HG02885 (cell line): ENCODE measurements at regions not wholly inside any gene's neighbourhood (a gene's known extent, or its start where the extent isn't known, plus 50 kb on each side); places are given as distances from the start of the nearest gene placed in this dataset.
"Not testable (repeated sequence)": the region's sequence is repeated elsewhere in the genome, so short reads cannot be mapped to it uniquely, and the experiment has no call there.

ENCODE experiments used
- ATAC-seq: cut with Tn5 transposase; IDR thresholded peaks from one replicate; pipeline ENCODE4 v1.9.1; 2021; ENCODE audit warnings: mild to moderate bottlenecking; ENCODE audit not compliant: unreplicated experiment, poor library complexity

GRCh38 chr7:69431626-69432025 is 166.6 kb upstream of the AUTS2 start:
- no peak for ATAC-seq

GRCh38 chr7:69432276-69432675 is 166.0 kb upstream of the AUTS2 start:
- ATAC-seq, result not testable (repeated sequence)

GRCh38 chr7:69433081-69433480 is 165.2 kb upstream of the AUTS2 start:
- ATAC-seq, result no peak

GRCh38 chr7:69434398-69434815 is 163.9 kb upstream of the AUTS2 start:
- no peak for ATAC-seq

- ATAC-seq, result no peak
Measured at GRCh38 chr7:69435711-69436110, 162.6 kb upstream of the AUTS2 start.

- no peak for ATAC-seq
Measured at GRCh38 chr7:69436946-69437345, 161.3 kb upstream of the AUTS2 start.

GRCh38 chr7:69438584-69439412 is 159.5 kb upstream of the AUTS2 start:
- no peak for ATAC-seq

- no peak for ATAC-seq
Measured at GRCh38 chr7:69439636-69440325, 158.5 kb upstream of the AUTS2 start.

- ATAC-seq, result no peak
Measured at GRCh38 chr7:69440976-69441375, 157.3 kb upstream of the AUTS2 start.

GRCh38 chr7:69443136-69443535 is 155.1 kb upstream of the AUTS2 start:
- no peak for ATAC-seq

- no peak for ATAC-seq
Measured at GRCh38 chr7:69445541-69445940, 152.7 kb upstream of the AUTS2 start.

GRCh38 chr7:69446213-69446612 is 152.1 kb upstream of the AUTS2 start:
- not testable (repeated sequence) for ATAC-seq

GRCh38 chr7:69448071-69448470 is 150.2 kb upstream of the AUTS2 start:
- no peak for ATAC-seq

- no peak for ATAC-seq
Measured at GRCh38 chr7:69450456-69450855, 147.8 kb upstream of the AUTS2 start.

- no peak for ATAC-seq
Measured at GRCh38 chr7:69451715-69452114, 146.6 kb upstream of the AUTS2 start.

GRCh38 chr7:69452797-69453196 is 145.5 kb upstream of the AUTS2 start:
- ATAC-seq, result no peak

GRCh38 chr7:69457595-69458504 is 140.4 kb upstream of the AUTS2 start:
- no peak for ATAC-seq

GRCh38 chr7:69464035-69464434 is 134.2 kb upstream of the AUTS2 start:
- no peak for ATAC-seq

GRCh38 chr7:69465262-69465661 is 133.0 kb upstream of the AUTS2 start:
- no peak for ATAC-seq

GRCh38 chr7:69467826-69468225 is 130.4 kb upstream of the AUTS2 start:
- no peak for ATAC-seq

- no peak for ATAC-seq
Measured at GRCh38 chr7:69476416-69476815, 121.9 kb upstream of the AUTS2 start.
